HepG2 (cell line): ENCODE measurements at regions not wholly inside any gene's neighbourhood (a gene's known extent, or its start where the extent isn't known, plus 50 kb on each side); places are given as distances from the start of the nearest gene placed in this dataset.

ENCODE experiments used
- CHD4 ChIP-seq: fragments of 200-600 bp; sonication (generic); IDR thresholded peaks from 2 replicates; pipeline ENCODE4 v1.7.0; 2017; ENCODE audit warnings: mild to moderate bottlenecking, low read length, borderline replicate concordance
- ZNF644 ChIP-seq: IDR thresholded peaks from 2 replicates; pipeline ENCODE4 v1.6.1; 2016; ENCODE audit warnings: low read depth
- ZNF720 ChIP-seq: sonication (generic); formaldehyde crosslinking; IDR thresholded peaks from 2 replicates; pipeline ENCODE4 v1.4.0; 2020; ENCODE audit warnings: missing genetic modification reagents
- ZNF776 ChIP-seq: sonication (generic); formaldehyde crosslinking; IDR thresholded peaks from 2 replicates; pipeline ENCODE4 v1.4.0; 2020; ENCODE audit warnings: mild to moderate bottlenecking, missing genetic modification reagents
- TF ChIP-seq, protein P1 (sequence below): sonication (generic); formaldehyde crosslinking; IDR thresholded peaks from 2 replicates; pipeline ENCODE4 v1.5.0; 2020; ENCODE audit warnings: mild to moderate bottlenecking, missing genetic modification reagents, moderate library complexity

GRCh38 chr2:41355794-41356193 lies 692.0 kb upstream of the PKDCC start:
- TF ChIP-seq, protein P1, sequence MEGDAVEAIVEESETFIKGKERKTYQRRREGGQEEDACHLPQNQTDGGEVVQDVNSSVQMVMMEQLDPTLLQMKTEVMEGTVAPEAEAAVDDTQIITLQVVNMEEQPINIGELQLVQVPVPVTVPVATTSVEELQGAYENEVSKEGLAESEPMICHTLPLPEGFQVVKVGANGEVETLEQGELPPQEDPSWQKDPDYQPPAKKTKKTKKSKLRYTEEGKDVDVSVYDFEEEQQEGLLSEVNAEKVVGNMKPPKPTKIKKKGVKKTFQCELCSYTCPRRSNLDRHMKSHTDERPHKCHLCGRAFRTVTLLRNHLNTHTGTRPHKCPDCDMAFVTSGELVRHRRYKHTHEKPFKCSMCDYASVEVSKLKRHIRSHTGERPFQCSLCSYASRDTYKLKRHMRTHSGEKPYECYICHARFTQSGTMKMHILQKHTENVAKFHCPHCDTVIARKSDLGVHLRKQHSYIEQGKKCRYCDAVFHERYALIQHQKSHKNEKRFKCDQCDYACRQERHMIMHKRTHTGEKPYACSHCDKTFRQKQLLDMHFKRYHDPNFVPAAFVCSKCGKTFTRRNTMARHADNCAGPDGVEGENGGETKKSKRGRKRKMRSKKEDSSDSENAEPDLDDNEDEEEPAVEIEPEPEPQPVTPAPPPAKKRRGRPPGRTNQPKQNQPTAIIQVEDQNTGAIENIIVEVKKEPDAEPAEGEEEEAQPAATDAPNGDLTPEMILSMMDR (CRISPR knock-in tag), result no peak
- TF ChIP-seq ZNF720 (CRISPR knock-in tag) (no peak), ZNF644 (CRISPR knock-in tag) (no peak), ZNF776 (CRISPR knock-in tag) (no peak), CHD4 (no peak)
